ENCODE measurements at regions not wholly inside any gene's neighbourhood (a gene's known extent, or its start where the extent isn't known, plus 50 kb on each side); places are given as distances from the start of the nearest gene placed in this dataset.

DNA sequence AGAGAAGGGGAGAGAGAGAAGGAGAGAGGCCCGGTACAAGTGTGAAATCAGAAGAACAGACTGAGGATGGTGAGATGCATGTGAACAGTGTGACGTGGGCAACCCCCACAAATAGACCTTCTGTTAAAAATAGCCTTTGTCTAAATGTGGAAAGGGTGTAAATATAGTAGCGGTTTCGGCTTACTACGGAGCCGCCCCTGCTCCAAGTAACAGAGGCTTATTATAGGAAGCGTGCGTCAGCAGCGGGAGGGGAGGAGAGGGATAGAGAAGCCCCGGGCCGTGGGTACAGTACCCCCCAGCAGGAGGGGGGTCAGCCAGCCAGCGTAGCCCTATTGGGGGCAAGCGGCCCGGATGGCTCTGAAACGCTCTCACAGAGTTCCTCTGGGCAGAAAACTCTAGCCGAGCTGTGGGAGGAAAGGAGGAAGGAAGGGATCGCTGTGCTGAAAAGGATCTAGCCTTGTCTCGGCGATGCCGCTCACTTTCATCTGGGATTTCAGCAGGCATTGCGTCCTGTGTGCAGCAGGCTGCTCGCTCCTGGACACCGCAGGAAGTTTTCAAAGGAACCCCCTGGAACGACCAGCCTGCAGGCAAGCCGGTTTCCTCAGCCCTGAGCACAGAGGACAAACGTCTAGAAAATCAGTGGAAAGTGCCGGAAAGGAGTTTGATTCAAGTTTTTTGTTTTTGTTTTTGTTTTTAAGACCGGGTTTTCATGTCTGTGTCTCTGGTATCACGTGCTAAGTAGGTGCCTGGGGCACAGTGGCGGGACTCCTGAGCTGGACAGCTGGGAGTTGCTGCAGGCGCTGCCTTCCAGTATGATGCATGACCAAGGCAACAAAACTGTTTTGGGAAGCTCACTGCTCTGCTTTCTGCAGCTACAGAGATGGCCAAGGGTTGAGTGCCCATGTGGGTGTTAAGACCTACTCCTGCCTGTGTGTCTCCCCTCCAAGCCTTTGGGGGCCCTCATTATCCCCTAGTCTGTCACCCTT, 146.6 kb downstream of the SEC61B start:
- DNase-seq, result no peak

DNA sequence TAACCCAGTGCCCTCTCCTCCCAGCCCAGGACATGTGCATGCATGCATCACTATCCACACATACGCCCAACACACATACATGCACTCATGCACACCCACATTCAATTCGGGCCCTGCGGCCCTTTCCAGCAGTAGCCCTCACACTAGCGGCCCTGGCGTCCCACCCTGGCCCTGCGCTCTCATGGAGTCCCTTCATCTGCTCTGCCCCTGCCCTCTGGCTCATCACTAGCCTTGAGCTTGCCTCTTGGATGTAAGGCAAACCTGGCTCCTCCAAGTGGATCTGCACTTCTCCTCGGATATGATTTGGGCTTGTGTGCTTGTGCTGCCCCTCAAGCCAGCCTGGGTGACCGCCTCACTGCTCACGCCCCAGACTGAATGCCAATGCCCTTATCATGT, 147.2 kb downstream of the SEC61B start:
- no peak for DNase-seq

DNA sequence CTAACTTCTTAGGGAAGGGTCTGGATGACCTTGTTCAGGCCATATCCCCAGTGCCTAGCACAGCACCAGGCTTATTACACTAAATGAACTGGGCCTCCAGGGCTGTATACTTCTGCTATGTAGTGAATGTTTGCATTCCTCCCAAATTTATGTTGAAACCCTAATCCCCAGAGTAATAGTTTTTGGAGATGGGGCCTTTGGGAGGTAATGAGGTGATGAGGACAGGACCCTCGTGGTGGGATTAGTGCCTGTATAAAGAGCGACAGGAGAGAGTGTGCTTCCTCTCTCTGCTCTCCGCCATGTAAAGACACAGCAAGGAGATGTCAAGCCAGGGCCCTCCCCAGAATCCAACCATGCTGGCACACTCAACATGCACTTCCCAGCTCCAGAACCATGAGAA, 148.3 kb downstream of the SEC61B start:
- no peak for DNase-seq

DNA sequence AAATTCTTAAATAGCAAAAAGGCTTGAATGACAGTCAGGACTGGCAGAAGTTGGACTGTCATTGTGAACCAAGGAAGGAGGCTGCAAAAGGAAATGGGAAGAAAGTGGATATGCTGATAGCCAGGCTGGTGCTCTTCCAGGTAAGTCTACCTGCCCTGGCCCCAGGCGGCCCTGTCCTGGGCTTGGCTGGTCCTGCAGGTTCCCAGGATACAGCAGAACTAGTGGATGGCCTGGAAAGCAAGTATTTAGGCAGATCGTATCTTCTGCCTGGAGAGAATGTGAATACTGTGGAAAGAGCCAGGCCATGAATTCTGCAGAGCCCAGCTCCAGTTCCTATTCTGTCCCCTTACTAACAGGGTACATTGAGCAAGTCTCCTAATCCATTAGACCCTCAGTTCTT, 149.3 kb downstream of the SEC61B start:
- DNase-seq, result no peak

DNA sequence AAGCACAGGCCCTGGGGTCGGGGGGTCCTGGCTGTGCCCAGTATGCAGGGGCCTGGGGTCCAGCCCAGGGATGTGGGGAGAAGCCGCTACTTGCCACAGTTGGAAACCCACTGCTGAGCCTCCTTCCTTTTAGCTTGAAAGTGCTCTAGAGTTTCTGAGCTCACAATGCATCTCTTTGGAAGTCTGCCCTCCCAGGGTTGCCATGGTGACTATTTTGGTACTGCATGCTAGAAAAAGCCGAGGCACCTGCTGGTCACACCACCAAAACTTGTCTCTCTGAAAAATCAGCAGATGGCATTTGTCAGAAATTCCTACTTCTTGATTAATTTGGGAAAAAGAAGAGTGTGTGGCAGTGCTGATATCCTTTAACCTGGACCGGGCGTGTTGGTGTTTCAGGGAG, 151.8 kb downstream of the SEC61B start:
- no peak for DNase-seq

DNA sequence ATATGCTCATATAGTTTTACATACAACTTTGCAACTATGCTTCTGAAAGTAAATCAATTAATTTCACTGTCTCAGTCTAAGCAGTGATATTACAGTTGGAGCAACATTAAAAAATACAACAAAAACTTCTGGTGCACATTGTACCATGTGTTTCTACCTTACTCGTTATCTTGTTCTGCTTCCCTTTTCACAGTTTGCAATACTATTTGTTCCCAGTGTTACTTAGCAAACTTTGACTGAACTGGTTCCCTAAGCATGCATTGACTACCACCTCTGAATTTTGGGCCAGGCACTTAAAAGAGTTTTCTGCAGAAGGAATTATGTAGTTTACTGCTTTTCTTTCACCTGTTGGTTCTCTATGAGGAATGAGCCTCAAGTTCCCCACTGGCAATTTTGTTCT, 152.7 kb downstream of the SEC61B start:
- no peak for DNase-seq

DNA sequence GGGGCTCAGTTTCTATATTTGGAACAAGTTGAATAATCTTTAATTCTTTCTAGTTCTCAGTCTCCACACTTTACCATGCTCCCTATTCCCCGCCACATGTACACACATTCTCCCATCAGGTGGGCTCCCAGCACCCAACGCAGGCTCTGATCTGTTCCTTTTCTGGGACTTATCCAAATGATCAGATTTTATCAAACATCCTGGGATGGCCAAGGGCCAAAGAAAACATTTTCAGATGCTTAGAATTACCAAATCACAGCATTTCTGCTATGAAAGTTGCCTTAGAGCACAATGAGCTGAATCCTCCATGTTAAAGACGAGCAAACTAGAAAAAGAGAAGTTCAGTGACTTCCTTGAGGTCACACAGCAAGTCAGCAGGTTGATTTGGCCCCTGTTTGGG, 153.4 kb downstream of the SEC61B start:
- no peak for DNase-seq

DNA sequence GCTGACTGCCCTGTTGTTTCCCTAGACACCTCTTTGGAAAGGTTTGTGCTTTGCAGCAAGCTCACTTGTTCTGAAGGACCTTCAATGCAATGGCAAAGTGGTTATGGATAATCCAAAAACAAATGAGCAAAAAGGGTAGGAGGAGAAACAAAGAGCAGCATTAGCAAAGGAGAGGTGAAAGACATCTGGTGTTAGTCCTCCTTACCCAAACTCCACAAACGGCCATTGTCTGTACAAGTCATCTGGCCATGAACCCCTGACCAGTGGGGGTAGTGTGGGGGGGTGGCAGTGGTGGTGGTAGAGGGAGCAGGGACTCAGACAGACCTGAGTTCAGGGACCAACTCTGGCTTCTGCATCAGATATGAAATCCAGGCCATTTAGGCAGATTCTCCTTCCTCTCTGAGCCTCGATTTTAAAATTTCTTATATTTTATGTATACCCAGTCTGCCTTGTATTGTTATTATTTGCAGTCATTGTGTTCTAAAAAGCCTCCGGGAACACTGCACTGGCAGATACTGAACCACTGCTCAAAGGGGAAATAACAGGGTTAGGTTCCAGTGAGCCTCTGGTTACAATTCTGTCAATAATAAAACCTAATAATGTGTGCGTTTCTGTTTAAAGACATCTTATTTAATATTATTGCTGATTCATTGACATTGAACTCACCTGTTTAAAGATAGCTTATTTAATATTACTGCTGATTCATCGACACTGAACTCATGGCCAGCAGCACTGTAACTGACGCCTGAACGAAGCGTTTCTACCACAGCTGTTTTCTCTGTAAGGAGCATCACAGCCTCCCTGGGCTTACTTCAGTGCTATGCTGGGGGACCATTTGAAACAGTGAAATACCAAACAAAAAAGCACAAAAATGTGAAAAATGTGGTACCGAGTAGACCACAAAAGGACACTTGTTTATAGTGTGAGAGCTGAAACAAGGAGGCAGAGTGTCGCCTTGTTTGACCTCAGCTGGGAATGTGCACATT, 156.0 kb downstream of the SEC61B start:
- no peak for DNase-seq

DNA sequence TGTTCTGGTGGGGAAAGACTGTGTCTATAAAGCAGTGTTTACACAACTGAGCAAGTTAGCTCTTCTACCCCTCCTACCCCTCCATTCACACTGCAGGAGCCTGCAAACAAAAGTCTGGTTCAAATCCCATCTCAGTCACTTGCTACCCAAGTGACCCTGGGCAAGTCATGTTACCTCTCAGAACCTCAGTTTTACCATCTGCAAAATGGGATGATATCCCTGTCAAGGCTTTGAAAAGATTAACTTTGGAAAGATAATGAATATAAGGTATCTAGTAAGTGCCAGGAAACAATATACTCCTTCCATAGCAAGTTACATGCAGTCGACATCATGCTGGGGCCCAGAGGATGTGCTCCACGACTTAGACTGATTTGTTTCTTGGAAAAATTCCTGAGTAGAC, 161.5 kb downstream of the SEC61B start:
- DNase-seq, result no peak

DNA sequence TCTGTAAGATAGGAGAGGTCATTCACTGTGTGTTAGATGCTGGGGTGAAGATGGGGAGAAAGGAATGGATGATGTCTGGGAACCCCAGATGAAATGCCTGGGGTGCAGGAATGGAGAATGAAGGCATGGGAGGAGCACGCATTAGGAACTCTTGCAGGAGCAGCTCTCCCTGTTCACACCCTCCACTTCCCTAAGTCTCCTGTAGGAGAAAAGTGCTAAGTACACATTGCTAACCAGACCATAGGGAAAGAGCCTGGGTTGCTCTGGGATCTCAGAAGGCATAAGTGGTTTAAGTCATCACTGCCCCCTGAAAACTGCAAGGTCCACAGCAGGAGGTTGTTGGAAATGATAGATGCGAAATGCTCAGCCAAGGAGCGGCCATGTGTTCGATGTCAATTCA, 163.1 kb downstream of the SEC61B start:
- no peak for DNase-seq

DNA sequence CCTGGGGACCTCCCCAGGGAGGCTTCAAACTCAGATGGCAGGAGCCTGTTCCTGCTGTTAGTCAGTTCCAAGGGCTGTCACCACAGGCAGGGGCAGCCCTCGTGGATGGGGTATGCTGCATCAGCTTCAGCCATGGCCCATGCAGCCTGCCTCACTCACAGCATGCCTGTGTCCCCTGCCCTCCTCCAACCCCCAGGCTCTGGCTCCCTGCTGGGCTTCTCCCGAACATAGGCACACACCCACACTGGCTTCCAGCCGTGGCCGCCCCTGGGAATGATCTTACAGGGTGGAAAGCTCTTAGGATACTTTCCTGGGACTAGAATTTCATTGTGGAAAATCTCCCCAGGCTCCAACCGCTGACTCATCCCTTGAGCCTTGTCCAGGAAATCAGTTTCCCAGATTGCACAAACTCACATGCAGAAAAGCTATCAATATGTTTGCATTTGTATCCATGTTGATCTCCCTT, 163.8 kb downstream of the SEC61B start:
- DNase-seq, result peak; percentile 28

DNA sequence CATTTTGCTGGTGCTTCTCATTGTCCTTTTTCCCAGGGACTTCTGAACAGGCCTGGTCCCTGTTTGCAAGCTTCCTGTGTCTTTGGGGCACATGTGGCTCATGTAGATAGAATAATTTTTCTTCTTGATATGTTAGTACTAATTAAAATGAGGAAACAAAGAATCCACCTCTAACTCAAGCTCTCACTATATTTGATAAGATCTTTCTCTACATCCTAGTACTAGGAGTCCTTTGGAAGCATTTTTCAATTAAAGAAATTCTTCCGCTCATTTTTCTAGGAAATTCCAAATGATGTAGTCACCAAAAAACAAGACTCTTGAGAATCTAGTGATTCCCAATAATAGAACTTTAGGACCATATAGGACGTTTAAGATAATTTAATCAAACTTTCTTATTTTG, 165.3 kb downstream of the SEC61B start:
- no peak for DNase-seq

DNA sequence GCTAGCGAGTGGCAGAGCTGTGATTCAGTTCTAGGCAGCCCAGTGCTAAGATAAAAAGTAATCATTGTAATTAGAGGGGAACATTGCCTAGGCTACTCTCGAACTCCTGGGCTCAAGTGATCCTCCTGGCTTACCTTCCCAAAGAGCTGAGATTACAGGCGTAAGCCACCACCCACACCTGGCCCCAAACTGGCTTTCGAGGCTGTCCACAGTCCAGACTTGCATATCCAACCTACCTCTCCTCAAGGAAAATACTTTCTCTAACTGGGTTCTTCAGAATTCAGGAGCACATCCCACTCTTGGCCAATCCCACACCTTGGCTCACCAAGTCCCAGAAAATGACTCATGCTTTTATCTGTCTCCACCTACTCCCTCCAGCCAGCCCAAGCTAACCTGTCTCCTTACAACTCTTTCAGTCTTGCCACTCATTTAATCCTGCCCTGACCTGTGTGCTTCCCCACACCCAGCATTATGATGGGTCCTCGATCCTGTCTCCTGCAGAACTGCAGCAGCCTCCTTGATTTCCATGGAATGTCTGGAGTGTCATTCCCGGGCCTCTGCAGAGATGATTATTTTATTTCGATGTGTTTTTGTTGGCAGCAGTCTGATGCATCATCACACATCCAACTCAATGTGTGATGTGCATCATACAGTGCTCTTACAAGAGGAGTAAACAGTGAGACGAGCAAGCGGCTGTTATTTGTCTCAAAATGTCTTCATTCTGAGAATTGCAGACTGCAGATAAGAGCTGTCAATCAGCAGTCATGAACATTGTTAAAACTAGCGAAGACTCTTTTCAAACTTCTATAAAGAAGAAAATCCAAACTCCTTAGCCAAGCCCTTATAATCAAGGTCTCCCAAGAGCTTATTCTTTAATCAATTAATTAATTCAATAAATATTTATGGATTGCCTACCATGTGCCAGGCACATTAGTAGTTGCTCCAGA, 167.3 kb downstream of the SEC61B start:
- no peak for DNase-seq

DNA sequence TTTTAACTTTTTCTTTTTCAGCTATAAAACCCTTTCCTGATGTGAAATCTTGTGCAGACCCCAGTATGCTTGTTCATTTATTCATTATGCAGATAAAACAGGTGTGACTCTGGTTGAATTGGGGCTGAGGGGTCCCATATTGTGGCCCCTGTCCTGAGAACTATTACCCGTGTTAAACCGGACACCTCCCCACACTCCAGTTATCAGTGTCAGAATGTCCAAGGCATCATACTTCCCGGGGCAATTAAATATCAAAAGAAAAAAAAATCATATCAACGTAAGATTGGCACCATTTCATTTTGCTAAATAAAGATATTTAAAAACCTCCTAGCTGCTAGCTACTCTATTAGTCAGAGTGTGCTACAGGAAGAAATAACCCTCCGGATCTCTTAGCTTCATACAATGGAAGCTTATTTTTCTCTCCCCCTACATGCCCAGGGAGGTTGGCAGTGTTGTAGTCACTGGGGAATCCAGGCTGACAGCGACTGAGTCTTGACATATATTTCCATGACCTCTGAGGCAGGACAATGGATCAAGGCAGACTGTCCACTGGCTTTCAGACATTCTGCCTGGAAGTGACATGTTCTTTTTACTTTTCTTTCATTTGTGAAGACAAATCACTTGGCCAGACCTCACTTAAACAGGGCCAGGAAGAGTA, 170.0 kb downstream of the SEC61B start:
- no peak for DNase-seq

DNA sequence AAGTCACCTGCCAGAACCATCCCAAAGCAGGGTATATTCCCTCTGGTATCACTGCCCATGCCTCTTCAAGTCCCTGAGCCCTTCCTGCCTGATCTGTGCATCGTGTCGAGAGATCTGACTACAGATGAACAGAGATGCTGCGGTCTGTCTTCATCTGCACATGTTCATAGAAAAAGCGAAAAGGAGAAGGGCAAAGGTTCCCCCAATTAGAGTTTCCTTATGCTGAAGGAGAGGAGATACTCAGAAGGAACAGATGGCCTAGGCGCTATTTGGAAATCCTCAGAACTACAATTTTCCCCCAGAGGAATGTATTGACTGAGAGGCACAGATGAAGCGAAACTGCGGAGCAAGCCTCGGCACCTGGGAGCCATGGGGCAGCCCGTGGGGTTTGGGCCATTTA, 170.9 kb downstream of the SEC61B start:
- no peak for DNase-seq

DNA sequence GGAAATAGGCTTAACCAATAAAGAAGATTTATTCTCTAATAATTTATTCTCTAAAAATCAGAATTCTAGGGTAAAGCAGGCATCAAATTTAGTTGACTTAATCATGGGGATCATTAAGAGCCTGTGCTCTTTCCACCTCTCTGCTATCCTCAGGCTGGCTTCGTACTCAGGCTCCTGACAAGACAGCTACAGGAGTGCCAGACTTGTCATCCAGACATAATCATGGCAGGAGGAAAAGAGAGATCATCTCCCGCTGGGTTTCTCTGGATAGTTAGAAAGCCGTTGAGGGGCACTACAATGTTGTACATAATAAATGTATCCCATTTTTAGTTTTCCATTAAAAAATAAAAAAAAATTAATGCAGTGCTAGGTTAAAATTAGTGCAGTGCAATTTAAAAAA, 171.9 kb downstream of the SEC61B start:
- DNase-seq, result no peak

DNA sequence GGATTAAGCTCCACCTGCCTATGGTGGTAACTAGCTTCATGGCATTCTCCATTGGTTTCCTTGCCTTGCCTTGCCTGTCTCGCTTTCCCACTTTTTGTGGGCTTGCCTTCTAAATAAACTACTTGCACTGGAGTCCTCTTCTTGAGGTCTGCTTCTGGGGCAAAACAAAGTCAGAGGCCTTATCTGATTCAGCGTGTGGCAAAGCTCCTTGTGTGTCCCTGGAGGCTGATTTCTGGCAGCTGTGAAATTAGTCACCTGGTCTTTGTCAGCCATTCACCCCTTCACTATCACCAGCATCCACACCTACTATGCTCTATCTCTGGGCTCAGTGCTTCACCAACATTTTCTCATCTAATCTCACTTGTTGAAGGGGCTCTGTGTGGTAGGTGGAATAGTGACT, 176.2 kb downstream of the SEC61B start:
- no peak for DNase-seq

DNA sequence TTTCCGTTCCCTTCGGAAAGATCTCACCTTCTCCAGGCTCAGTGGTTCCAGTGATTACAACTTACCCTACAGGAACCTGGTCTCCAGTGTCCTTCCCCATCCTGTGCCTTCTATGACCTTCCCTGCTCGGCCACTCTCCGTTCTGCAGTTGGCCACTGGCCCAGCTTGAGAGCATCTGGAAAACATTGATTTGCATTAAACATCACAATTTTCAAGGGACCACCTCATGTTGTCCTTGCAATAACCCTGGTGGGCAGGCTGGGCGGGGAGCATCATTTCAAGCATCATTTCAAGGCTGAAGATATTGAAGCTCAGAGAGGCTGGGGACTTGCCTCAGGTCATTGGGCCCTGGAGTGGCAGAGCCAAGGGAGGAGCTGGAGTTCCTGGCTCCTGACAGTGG, 177.4 kb downstream of the SEC61B start:
- no peak for DNase-seq

DNA sequence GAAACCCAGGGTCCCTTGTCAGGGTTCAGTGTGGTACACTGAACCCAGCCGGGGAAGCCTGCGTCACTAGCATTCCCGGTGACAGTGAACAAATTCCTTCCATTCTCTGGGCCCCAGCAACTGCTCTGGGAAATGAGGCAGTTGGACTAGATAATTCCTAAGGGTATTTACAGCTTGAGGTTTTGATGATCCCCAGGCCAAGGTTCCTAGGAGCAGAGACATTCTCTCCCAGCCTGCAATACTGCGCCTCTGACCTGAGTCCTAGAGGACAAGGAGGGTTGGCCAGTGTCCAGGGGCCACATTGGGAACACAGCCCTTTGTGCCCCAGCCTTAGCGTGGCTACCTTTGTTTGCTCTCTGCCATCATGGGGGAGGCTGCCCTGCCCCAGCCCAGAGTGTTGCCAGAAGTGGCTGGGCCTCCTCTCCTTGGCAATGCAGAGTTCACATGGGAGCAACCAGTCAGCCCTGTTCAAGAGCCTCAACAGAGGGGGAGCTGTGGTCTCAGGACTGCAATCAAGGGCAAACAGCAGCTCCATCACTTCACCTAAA, 178.2 kb downstream of the SEC61B start:
- DNase-seq, result no peak

DNA sequence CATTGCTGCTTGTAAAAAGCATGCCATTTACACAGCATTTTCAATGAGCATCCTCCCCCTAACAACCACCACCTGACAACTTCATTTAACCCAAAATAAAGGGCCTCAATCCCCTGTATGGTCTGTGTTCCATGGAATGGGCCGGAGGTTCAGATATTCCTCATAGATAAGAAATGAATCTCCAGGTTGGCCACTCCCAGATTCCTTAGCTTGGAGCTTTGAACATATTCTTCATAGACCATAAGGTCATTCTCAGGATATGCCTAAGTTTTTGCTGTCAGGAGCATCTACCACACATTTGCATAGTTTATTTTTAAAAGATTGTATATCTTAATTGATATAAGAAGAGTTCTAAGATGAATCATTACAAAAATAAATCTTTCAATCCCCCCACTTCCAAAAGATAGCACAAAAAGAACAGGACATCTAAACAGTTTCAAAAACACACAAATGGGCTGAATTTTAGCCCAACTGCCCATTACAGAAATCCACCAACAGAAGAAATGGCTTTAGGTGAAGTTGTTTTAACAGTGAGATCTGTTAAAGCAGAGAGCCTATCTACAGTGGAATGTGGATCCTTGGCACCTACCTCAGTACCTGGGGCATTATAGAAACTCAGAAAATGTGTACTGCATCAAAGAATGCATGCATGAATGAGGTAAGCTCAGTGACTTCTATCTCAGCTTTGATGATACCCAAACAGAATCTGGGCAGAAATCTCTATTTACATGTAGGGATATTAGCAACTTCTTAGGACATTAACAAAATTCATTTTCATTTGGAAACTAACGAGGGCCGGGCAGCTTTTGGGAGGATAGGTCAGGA, 179.8 kb downstream of the SEC61B start:
- no peak for DNase-seq

DNA sequence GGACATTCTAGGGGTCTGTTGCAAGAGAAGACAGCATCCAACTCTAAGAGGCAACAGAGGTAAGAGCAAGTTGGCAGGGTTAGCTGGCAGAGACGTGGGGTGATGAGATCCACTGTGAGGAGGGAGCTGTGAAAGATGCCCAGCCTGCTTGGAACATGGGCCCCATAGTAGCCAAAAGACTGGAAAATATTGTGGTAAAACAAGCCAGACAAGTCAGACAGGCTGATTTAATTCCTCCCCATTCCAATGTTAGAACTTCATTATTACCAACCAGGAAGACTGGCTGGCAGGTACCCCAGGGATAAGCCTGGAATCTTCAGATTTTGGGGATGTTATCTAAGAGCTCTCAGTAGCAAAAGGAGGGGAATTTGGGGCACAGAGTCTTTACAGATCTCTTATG, 181.3 kb downstream of the SEC61B start:
- DNase-seq, result no peak
